Right lobe of liver (tissue), 4 donors: ENCODE measurements at regions not wholly inside any gene's neighbourhood (a gene's known extent, or its start where the extent isn't known, plus 50 kb on each side); places are given as distances from the start of the nearest gene placed in this dataset.

Source experiments
- POLR2A ChIP-seq: fragments of 450-650 bp; IDR thresholded peaks from one replicate; pipeline ENCODE4 v1.6.1; 2017; ENCODE audit warnings: antibody characterized with exemption, mild to moderate bottlenecking
- TF ChIP-seq, protein P1 (sequence below), 4 donors: fragments of 200-600 bp in 3 of 4; fragments of 450-650 bp in 1 of 4; IDR thresholded peaks; one replicate each; pipeline versions ENCODE4 v1.5.1 to v1.8.0; 2016 to 2022; ENCODE audit warnings: antibody characterized with exemption in 4 of 4, mild to moderate bottlenecking in 2 of 4
- donor health status: DM: no; HTN: no; CAD: no.
- donor health status: DM: no; HTN: no; CAD: no.
- donor health status: DM: no; HTN: yes; CAD: no.

DNA sequence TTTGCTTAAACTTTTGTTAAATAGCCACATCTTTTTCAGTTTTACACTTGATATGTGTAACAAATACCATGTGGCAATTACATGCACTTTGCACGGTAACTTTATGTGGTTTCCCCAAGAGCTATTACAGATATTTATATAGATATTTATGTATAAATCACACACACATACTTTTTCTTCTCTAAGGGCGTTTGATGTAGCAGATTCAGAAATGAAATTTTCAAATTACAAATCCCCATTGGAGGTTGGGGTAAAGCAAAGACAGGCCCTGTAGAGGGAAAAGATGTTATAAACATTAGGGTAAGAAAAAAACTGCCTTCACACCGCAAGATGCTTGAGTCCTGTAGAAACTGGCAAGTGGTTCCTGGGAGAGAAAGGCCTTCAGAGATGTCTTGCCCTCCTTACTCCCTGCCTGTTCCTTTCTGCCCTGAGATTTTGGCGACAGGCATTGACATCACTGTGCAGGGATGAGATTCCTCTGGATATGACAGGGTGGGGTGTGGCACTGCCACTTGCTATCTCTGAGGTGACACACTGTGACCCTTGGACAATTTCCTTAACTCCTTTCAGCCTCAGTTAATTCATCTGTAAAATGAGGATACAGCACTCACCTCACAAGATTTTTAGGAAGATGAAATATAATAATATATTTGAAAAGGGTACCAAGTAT is 177.9 kb upstream of the TUT7 start:
- no peak for TF ChIP-seq POLR2A
- TF ChIP-seq, protein P1, sequence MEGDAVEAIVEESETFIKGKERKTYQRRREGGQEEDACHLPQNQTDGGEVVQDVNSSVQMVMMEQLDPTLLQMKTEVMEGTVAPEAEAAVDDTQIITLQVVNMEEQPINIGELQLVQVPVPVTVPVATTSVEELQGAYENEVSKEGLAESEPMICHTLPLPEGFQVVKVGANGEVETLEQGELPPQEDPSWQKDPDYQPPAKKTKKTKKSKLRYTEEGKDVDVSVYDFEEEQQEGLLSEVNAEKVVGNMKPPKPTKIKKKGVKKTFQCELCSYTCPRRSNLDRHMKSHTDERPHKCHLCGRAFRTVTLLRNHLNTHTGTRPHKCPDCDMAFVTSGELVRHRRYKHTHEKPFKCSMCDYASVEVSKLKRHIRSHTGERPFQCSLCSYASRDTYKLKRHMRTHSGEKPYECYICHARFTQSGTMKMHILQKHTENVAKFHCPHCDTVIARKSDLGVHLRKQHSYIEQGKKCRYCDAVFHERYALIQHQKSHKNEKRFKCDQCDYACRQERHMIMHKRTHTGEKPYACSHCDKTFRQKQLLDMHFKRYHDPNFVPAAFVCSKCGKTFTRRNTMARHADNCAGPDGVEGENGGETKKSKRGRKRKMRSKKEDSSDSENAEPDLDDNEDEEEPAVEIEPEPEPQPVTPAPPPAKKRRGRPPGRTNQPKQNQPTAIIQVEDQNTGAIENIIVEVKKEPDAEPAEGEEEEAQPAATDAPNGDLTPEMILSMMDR (IDR thresholded peaks at IDR 0.05): no peak
